Heart right ventricle (tissue), 16 donors: ENCODE measurements at regions not wholly inside any gene's neighbourhood (a gene's known extent, or its start where the extent isn't known, plus 50 kb on each side); places are given as distances from the start of the nearest gene placed in this dataset.

Experiments
- ATAC-seq, 8 donors: fragments of 200-7000 bp; cut with Tn5 transposase; one replicate each; pipeline ENCODE4 v1.9.1; 2020; ENCODE audit warnings: mild to moderate bottlenecking in 8 of 8, moderate library complexity in 8 of 8, moderate number of reproducible peaks in 1 of 8
- DNase-seq, 2 donors: peaks; one replicate each; pipeline ENCODE4 v3.0.0-alpha.2; 2020
- H3K27ac ChIP-seq, 10 donors: fragments of 200-600 bp; sonication (generic) in 2 of 10; one replicate each; pipeline versions ENCODE4 v1.5.0 to v1.8.0; 2020 to 2022; ENCODE audit warnings: mild to moderate bottlenecking in 3 of 10
- H3K27me3 ChIP-seq, 7 donors: fragments of 200-600 bp; one replicate each; pipeline ENCODE4 v1.8.0; 2021 to 2022; ENCODE audit warnings: mild to moderate bottlenecking in 2 of 7
- H3K36me3 ChIP-seq, 9 donors: fragments of 200-600 bp; sonication (generic) in 1 of 9; one replicate each; pipeline versions ENCODE4 v1.5.0 to v1.8.0; 2020 to 2022; ENCODE audit warnings: mild to moderate bottlenecking in 2 of 9
- H3K4me1 ChIP-seq, 9 donors: fragments of 200-600 bp; sonication (generic) in 1 of 9; one replicate each; pipeline versions ENCODE4 v1.5.0 to v1.8.0; 2020 to 2022; ENCODE audit warnings: mild to moderate bottlenecking in 4 of 9
- H3K4me3 ChIP-seq, 10 donors: fragments of 200-600 bp; sonication (generic) in 2 of 10; one replicate each; pipeline versions ENCODE4 v1.5.0 to v1.8.0; 2020 to 2022; ENCODE audit warnings: mild to moderate bottlenecking in 7 of 10, moderate library complexity in 2 of 10
- H3K9me3 ChIP-seq, 11 donors: fragments of 200-600 bp in 10 of 11; sonication (generic) in 2 of 11; one replicate each; pipeline versions ENCODE4 v1.5.0 to v1.8.0; 2013 to 2022; ENCODE audit warnings: mild to moderate bottlenecking in 2 of 11, control low read depth in 1 of 11, moderate library complexity in 1 of 11
- whole genome bisulfite sequencing, 2 donors: extraction: QIAGEN DNeasy Blood & Tissue Kit; methylation state at CpG; one replicate each; pipeline ENCODE4 v1.1.7; 2013; ENCODE audit warnings: inconsistent platforms in 1 of 2; 5-methylcytosine and 5-hydroxymethylcytosine counted together
- intact Hi-C, 10 donors: fragments of 100-400 bp; cut with DNase I; formaldehyde crosslinking; loops; one replicate each; pipeline versions ENCODE4 v1.11.1 to v1.14.2; 2022
- TF ChIP-seq, protein P1 (sequence below), 9 donors: fragments of 200-600 bp; sonication (generic) in 2 of 9; IDR thresholded peaks; one replicate each; pipeline versions ENCODE4 v1.5.0 to v1.8.0; 2021 to 2022; ENCODE audit warnings: antibody characterized with exemption in 9 of 9, mild to moderate bottlenecking in 5 of 9, moderate library complexity in 1 of 9
- donor health status: Arrhythmogenic right ventricular cardiomyopathy.
- donor health status: ischemic (EF 13 %, LVEDD 7.1; RV severe dilation, severe dysfunction).
- donor health status: healthy with polysubstance abuse.
- donor health status: DM: no; HTN: yes; CAD: no.
- donor health status: DM: no; HTN: no; CAD: no.
- donor health status: ischemic (EF 25% LVEDD 6.9; RV normal size, moderate dysfunction).
- donor health status: ischemic (EF 25% LVEDD 5.7; RV mildly dilated, moderate dysfunction).
- donor health status: healthy.
- donor health status: DM: yes; HTN: yes; CAD: no.
- donor health status: Ischemic cardiomyopathy.
- donor health status: ischemic (EF 35%, LVEDD 5.7; RV mildly dilated, moderate dysfunction).
- donor health status: nonischemic (EF 11% LVEDD 7.7; RV severe dilation, severe dysfunction).
- donor health status: DM: yes; HTN: yes; CAD: no.
- donor health status: PGD.
- donor health status: ischemic (EF 29% LVEDD 5.4; RV normal size, mild dysfunction).
- donor health status: nonischemic (EF 23%, LVEDD 6.1; RV moderate dilation, normal function).

DNA sequence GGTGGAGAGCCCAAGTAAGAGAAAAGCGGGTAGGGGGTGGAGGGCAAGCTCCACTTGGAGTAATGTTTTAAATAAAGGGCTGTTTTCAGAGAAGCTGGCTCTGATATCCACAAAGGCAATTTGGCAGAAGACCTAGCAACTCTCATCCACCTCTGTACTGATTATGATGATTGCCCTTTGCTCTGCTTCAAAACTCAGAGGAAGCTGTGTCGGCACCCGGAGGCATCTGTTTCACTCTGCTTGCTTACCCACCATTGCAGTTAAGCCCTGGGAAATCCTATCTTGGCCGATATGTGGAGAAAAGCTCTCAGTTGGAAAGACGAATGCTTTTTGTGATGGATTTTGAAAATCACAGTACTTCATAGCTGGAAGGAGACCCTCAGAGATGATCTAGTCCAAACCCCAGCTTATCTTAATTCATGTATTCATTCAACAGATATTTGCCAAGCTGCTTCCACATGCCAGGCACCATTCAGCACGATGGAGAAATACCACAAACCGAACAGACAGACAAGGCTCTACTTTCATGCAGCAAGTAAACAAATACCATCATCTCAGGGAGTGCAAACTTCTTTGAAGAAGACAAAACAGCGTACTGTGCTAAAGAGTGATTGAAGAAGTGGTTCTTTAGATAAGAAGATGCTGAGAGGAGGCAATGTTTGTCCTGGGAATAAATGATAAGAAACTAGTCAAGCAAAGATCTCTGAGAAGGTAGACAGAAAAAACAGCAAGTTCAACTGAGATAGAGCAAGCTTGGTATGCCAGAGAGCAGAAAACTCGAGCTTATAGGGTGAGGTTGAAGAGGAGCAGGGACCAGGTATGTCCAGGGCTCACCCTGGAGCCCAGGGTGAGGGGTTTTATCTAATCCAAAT lies 140.4 kb upstream of the SPDL1 start:
- Histone ChIP-seq H3K9me3 (no peaks in the 10 kb centered on the region), H3K27ac (peak overlapping the region in 1 of 10 donors; percentile 38), H3K27me3 (no peaks in the 10 kb centered on the region), H3K4me3 (no peak overlapping the region), H3K36me3 (no peaks in the 10 kb centered on the region), H3K4me1 (peaks cover 0 to 24% (median 12%) of the 10 kb centered on the region in 9 donors)
- TF ChIP-seq, protein P1, sequence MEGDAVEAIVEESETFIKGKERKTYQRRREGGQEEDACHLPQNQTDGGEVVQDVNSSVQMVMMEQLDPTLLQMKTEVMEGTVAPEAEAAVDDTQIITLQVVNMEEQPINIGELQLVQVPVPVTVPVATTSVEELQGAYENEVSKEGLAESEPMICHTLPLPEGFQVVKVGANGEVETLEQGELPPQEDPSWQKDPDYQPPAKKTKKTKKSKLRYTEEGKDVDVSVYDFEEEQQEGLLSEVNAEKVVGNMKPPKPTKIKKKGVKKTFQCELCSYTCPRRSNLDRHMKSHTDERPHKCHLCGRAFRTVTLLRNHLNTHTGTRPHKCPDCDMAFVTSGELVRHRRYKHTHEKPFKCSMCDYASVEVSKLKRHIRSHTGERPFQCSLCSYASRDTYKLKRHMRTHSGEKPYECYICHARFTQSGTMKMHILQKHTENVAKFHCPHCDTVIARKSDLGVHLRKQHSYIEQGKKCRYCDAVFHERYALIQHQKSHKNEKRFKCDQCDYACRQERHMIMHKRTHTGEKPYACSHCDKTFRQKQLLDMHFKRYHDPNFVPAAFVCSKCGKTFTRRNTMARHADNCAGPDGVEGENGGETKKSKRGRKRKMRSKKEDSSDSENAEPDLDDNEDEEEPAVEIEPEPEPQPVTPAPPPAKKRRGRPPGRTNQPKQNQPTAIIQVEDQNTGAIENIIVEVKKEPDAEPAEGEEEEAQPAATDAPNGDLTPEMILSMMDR (IDR thresholded peaks at IDR 0.05) = no peak
- ATAC-seq (no peak), DNase-seq (no peak)
- 22 to 36% methylated on average over 9 of the region's 9 CpGs for WGBS, 2 donors
- intact Hi-C loops = no loop called here

DNA sequence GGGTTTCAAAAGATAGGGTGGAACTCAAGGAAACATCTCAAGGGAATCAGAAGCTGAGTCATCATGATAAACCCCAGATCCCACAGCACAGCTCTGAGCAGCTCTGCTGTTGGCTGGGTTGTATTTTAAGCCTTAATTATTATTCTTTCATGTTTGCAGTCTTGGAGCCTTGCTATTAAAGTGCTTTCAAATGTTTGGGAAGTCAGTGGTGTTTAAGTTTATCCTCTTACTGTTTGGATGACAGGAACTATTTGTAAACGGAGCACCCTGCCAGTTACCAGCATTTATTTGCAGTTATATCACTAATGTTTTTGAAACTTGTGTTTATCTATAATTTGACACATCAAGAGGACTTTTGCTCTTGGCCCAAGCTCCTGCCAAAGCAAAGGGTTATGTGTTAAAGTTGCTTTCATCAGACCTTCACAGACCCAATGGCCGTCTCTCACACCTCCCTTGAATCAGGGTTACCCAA lies 141.1 kb upstream of the SPDL1 start:
- 10 to 21% methylated on average over 2 of the region's 2 CpGs for WGBS, 2 donors

DNA sequence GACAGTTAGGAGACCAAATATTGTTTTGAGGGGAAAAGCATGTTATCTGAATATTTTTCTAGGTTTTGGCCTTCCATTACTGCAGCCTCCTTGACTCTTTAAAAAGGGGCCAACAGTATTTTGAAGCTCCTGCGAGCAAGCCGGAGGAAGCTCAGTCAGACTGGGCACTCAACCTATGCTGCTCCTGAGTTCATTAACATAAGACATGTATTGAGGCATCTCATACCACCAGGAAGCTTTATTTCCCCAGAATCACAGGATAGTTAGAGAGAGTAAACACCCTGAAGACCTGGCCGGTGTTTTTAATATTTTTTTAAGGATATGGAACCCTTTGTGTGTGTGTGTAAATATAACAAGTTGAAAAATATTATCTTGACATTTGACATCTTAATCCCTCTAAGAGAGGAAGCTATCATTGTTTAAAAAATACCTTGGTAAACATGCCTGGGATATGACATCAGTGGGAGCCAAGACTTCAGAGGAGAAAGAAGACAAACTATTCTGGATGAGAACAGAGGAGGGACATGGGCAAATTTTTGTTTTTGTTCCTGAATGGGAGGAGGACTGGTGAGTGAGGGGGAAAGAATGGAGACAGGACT lies 139.3 kb upstream of the SLIT3 start:
- Histone ChIP-seq H3K4me1 (peaks cover 0 to 24% (median 12%) of the 10 kb centered on the region in 9 donors), H3K27me3 (no peaks in the 10 kb centered on the region), H3K4me3 (no peak overlapping the region), H3K27ac (no peak overlapping the region), H3K36me3 (no peaks in the 10 kb centered on the region), H3K9me3 (no peaks in the 10 kb centered on the region)
- 52 to 61% methylated on average over 3 of the region's 3 CpGs for WGBS, 2 donors
- ATAC-seq (no peak), DNase-seq (no peak)
- intact Hi-C loops = no loop called here
- TF ChIP-seq, protein P1 (IDR thresholded peaks at IDR 0.05) = no peak

More for the DNA sequence above, 141.1 kb upstream of the SPDL1 start:
- Histone ChIP-seq H3K27me3 (no peaks in the 10 kb centered on the region), H3K27ac (peak overlapping the region in 1 of 10 donors; percentile 38), H3K4me3 (no peak overlapping the region), H3K4me1 (peaks cover 0 to 24% (median 12%) of the 10 kb centered on the region in 9 donors), H3K9me3 (no peaks in the 10 kb centered on the region), H3K36me3 (no peaks in the 10 kb centered on the region)
- intact Hi-C loops = no loop called here
- DNase-seq (no peak), ATAC-seq (peak in 2 of 8 donors; percentile 38 to 55)
- TF ChIP-seq, protein P1 (IDR thresholded peaks at IDR 0.05) = no peak

DNA sequence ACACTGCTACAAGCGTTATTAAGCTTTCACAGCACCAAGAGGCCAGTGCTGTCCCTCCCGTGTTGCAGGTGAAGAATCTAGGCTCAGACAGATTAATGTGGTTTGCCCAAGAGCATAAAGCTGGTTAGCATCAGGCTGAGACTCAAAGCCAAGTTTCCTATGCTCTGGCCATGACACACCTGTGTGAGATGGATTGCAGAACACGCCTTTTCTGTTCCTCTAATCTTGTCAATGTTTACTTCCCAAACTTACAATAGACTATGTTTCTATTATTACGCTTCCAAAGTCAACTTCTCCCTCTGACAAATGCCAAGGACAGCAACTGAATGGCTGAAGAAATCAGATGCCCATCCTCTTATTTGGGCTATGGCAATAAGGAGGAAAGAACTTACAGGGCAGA lies 138.4 kb upstream of the SLIT3 start:
- Histone ChIP-seq H3K4me3 (no peak overlapping the region), H3K4me1 (peaks cover 0 to 24% (median 12%) of the 10 kb centered on the region in 9 donors), H3K27me3 (no peaks in the 10 kb centered on the region), H3K36me3 (no peaks in the 10 kb centered on the region), H3K27ac (no peak overlapping the region), H3K9me3 (no peaks in the 10 kb centered on the region)
- TF ChIP-seq, protein P1 (IDR thresholded peaks at IDR 0.05) = no peak
- WGBS, 2 donors = 65 to 67% methylated on average over 4 of the region's 4 CpGs
- DNase-seq = no peak
- intact Hi-C loops = no loop called here
- no peak for ATAC-seq
